HUDEP-2 (cell line): ENCODE measurements at regions not wholly inside any gene's neighbourhood (a gene's known extent, or its start where the extent isn't known, plus 50 kb on each side); places are given as distances from the start of the nearest gene placed in this dataset.
A peak's percentile ranks its signal among the peaks of the same experiment; 100 is the strongest.
"Not testable (repeated sequence)": the region's sequence is repeated elsewhere in the genome, so short reads cannot be mapped to it uniquely, and the experiment has no call there.

Experiments
- DNase-seq, 76 experiments: peaks; one replicate each; lab custom pipeline; 2025; ENCODE audit not compliant: unreplicated experiment in 76 of 76; lab: John Stamatoyannopoulos, UW

DNA sequence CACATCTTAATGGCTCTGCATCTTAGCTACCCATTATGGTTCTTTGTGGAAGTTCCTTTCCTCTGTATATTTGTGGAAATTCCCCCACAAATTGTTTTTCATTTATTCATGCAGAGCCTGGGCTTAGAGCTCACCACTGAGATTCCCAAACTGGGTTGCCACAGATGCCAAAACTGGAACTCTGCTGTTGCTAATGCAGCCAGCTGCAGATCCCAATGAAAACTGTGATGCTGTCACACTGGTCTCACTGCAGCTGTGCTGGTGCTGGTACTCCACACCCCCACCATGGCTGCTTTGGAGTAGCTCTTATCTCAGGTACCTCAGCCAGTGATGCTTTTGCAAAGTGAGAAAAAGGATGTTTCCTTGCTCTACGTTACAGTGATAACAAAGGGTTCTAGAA, 87.7 kb downstream of the DCK start:
- no peak for DNase-seq

DNA sequence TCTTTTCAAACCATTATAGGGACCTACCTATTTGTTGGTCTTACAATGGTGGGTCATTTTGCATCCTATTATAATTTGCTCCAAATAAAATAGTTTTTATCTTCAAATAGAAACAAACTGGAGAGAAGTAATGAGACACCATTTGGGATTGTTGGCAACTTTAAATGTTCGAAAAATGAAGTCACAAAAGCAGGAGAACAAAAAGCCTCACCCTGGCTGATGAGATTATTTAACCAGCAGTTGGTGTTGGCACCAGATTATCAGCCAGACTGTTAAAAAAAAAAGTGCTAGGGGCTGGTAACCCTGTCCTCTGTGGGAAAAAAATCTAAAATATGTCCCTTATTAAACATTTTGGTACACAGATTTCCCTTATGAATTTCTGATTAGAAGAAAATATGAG, 100.3 kb downstream of the DCK start:
- DNase-seq, result no peak

- no peak for DNase-seq
These were observed 100.8 kb downstream of the DCK start for GRCh38 chr4:71094201-71094600.

GRCh38 chr4:71095141-71095540, 101.7 kb downstream of the DCK start:
- no peak for DNase-seq

DNA sequence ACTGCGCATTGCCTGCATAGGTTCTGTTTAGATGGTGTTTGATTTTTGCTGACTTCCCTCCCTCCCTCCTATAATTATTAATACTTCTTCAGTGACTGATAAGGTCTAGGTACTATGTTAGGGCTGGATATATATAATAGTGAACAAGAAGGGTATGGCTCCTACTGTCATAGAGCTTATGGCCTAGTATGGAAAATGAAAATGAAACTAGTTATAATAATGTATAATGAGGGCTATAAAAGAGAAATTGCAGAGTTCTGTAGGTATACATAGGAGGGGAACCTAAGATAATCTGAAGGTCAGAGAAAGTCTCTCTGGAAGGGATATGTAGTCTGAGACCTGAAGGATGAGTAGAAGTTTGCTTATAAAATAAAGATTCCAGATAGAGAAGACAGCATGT, 102.1 kb downstream of the DCK start:
- DNase-seq, result no peak

DNA sequence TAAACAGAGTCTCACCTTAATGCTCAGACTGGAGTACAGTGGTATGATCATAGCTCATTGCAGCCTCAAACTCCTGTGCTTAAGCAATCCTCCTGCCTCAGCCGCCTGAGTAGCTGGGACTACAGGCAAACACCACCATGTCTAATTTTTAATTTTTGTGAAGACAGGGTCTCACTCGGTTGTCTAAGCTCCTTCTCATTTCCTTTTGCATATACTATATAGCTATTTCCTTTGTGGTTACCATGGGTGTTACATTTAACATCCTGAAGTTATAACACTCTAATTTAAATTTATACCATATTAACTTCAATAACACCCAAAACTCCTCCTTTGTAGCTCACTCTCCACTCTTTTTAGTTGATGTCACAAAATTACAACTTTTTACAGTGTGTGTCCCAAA, 114.3 kb downstream of the DCK start:
- DNase-seq, result no peak

GRCh38 chr4:71110499-71110898, 117.0 kb downstream of the DCK start:
- DNase-seq, result no peak

DNA sequence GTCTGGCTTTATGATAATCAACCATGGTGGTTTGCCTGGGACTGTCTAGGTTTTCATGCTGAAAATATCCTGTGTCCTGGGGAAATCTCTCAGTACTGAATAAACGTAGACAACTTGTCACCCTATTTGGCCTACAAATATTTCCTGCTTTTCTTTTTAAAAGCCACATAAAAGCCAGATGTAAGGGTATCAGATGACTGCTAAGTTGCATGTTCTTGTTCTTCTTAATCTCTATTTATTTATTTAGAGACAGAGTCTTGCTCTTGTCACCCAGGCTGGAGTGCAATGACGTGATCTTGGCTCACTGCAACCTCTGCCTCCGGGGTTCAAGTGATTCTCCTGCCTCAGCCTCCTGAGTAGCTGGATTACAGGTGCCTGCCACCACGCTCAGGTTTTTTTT, 117.7 kb downstream of the DCK start:
- not testable (repeated sequence) for DNase-seq

DNA sequence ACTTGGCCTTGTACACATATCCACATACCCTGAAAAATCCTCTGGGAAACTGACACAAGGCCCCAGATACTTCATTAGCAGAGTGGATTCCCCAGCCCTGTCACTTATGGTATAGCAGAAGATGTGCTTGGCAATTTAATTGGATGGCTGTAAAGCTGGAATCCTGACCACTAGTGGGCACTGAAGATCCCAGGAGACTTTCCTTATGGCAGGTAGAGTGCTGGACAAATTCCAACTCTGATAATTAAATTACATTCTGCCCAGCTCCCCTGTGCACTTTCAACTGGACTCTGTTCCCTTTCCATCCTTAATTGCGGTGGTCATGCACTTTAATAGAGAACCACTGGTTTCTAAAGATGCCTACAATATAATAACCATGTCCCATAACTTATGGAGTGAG, 119.8 kb downstream of the DCK start:
- DNase-seq, result peak in 2 of 76 experiments; percentile 0 to 2

DNA sequence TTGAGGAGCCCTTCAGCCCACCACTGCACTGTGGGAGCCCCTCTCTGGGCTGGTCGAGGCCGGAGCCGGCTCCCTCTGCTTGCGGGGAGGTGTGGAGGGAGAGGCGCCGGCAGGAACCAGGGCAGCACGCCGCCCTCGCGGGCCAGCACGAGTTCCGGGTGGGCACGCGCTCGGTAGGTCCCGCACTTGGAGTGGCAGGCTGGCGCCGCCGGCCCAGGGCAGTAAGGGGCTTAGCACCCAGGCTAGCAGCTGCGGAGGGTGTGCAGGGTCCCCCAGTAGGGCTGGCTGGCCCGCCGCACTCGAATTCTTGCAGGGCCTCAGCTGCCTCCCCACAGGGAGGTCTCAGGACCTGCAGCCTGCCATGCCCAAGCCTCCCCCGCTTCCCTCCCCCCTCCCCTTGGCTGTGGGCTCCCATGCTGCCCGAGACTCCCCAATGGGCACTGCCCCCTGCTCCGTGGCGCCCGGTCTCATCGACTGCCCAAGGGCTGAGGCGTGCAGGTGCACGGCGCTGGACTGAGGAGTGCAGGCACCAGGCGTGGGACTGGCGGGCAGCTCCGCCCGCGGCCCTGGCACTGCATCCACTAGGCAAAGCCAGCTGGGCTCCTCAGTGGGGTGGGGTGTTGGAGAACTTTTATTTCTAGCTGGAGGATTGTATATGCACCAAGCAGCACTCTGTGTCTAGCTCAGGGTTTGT, 127.5 kb downstream of the DCK start:
- no peak for DNase-seq

DNA sequence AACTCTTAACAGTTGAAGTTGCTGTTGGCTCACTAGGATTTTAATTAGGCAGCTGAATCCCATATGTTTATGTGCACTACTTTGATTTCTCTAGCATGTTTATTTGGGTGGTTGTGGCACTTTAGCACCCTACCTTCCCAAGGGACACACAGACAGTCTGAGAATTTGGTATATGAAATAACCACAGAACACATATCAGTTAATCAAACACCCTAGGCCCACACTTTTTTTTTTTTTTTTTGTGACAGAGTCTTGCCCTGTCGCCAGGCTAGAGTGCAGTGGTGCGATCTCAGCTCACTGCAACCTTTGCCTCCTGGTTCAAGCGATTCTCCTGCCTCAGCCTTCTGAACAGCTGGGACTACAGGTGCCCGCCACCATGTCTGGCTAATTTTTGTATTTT, 130.5 kb downstream of the DCK start:
- no peak for DNase-seq

- no peak for DNase-seq
These were observed 131.7 kb downstream of the DCK start for GRCh38 chr4:71125137-71125536.

- no peak for DNase-seq
These were observed 133.3 kb downstream of the DCK start for GRCh38 chr4:71126719-71127118.

DNA sequence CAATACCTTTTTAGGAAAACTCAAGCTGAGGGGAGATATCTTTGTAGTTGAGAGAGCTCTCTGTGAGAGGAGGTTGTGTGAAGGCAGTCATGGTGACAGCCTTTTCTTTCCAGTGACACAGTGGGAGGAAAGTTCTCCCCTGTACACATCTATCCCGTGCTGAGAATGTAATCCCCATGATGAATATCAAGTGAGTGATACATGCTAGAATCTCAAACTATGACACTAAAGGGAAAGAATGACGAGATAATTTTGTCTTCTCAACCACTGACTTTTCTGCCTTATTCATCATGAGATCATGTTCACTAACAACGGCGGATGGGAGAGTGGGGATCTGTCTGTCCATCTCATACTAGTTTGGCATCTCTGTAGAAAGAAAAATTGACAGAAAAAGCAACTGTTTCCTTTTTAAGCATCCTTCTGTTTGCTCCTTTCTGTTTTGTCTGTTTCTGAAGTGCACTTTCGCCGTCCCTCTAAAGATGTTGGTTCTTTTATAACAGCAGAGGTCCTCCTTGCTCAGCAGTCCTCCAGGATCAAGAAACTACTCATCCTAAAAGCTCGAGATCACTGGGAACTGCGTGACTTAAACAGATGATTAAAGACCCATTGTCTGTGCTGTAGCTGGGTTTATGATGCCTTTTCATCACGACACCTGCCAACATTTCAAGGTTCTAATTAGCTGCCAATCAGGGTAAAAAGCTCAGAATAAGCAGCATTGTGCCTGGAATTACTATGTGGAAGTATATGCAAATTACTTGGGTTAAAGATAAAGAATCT, 137.6 kb downstream of the DCK start:
- DNase-seq, result no peak

- no peak for DNase-seq
These were observed 139.0 kb downstream of the DCK start for GRCh38 chr4:71132486-71132885.

GRCh38 chr4:71133491-71133890, 140.0 kb downstream of the DCK start:
- DNase-seq, result no peak

DNA sequence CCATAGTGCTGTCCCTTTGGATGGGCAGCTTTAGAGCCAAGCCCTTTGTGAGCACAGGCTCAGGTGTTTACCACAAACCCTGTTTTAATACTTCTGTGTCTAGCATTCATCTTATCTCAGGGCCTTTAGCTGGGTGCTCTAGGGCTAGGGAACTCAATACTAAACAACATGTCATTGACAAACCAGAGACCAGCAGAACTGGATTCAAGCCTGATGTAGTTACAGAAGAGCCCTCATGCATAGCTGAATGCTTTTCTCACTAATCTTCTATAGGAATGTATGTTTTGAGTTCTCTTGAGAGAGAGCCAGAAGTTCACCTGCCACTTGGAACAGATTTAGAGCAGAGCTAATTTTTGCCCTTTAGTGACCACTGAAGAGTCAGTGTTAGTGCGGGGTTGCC, 142.6 kb downstream of the DCK start:
- no peak for DNase-seq

GRCh38 chr4:71138007-71138615, 144.7 kb downstream of the DCK start:
- no peak for DNase-seq

- DNase-seq, result no peak
These were observed 147.1 kb downstream of the DCK start for GRCh38 chr4:71140563-71140962.

DNA sequence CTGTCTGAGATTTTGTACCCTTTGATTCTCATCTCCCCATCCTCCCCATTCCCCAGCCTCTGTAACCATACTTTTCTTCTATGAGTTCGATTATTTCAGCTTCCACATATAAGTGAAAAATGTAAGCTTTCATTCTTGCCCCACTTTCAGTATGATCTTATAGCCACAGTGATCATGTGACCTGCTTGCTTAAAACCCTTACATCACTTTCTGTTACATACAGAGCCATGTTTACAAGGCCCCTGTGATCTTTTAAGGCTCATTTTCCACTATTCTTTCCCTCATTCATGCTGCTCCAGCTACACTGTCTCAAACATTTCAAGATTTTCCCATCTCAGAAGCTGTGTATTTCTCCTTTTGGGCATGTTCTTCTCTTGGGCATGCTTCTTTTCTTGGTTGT, 147.7 kb downstream of the DCK start:
- no peak for DNase-seq

DNA sequence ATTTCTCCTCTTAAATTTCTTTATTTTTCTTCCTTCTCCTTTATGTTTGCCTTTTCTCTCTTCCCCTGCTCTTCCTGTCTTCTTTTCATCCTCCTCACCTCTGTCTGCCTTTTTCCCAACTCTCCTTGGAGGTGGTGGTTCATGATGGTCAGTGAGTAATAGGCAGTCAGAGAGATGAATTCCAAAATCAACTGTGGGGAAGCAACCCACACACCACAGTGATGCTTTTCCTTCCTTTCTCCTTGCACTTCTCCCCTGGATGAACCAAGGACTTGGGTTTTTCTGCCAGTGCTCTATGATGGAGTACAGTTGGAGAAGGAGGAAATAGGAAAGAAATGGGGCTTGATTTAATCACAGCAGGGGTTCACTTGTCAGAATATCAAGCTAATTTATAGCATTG, 153.8 kb downstream of the DCK start:
- DNase-seq, result no peak

GRCh38 chr4:71148545-71148944, 155.1 kb downstream of the DCK start:
- no peak for DNase-seq
